Adrenal gland (tissue), 5 donors: ENCODE measurements at regions not wholly inside any gene's neighbourhood (a gene's known extent, or its start where the extent isn't known, plus 50 kb on each side); places are given as distances from the start of the nearest gene placed in this dataset.

Experiments used
- CTCF ChIP-seq, 6 experiments: fragments of 450-650 bp in 4 of 6; fragments of 200-600 bp in 2 of 6; sonication (generic) in 1 of 6; IDR thresholded peaks; 1 replicate in 5 of 6; 2 replicates in 1 of 6; pipeline versions ENCODE4 v1.5.1 to v1.8.0; 2016 to 2021; ENCODE audit warnings: antibody characterized with exemption in 6 of 6, mild to moderate bottlenecking in 2 of 6, moderate library complexity in 1 of 6
- POLR2A ChIP-seq, 2 donors: fragments of 450-650 bp; IDR thresholded peaks; one replicate each; pipeline ENCODE4 v1.6.1; 2017; ENCODE audit warnings: antibody characterized with exemption in 2 of 2, mild to moderate bottlenecking in 2 of 2, moderate library complexity in 1 of 2
- donor health status: DM: no; HTN: no; CAD: no.

DNA sequence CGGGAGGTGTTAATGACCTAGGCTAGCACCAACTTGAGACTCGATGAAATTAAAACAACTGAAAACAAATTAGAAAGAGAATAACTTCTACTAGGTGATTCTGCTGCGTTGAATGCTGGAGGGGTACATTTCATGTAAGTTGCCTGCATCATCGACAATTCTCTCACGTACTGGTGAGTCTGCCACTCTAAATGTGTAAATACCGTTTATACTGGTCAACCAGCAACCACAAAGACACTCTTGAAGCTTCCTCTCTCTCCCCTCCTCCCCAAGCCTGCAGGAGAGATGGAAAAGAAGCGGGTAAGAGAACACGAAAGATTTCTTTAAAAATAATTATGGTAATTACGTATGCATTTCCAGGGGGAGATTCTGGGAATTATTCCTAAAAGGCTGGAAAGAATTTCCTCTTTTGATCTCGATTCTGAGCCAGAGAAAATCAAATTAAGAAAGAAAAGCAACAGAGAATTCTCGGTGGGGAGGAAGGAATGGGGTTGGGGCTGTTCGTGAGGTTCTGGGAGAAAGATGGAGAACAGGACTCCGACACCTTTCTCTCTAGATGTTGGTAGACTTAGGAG is 68.6 kb upstream of the MRTFB start:
- no peak for TF ChIP-seq POLR2A (IDR thresholded peaks at IDR 0.05)
- TF ChIP-seq CTCF (IDR thresholded peaks at IDR 0.05), result no peak
